ENCODE measurements at regions not wholly inside any gene's neighbourhood (a gene's known extent, or its start where the extent isn't known, plus 50 kb on each side); places are given as distances from the start of the nearest gene placed in this dataset.

- Histone ChIP-seq H3K18ac (ENCODE audit: low read length) (no peak overlapping the region), H3K27me3 (ENCODE audit: insufficient read depth, low read length) (no peaks in the 10 kb centered on the region), H4K8ac (ENCODE audit: low read depth, low read length) (no peak overlapping the region), H3K23ac (ENCODE audit: low read length) (no peak overlapping the region), H3K36me3 (ENCODE audit: control insufficient read depth in 1 of 2, insufficient read depth in 2 of 2, low read length in 2 of 2) (no peaks in the 10 kb centered on the region), H3K79me2 (ENCODE audit: control insufficient read depth, insufficient read depth, low read length, poor library complexity) (peaks cover 2% of the 10 kb centered on the region), H2BK5ac (ENCODE audit: low read depth, low read length, poor library complexity) (no peak overlapping the region), H3K9me3 (ENCODE audit: insufficient read depth, low read depth, low read length) (no peaks in the 10 kb centered on the region), H4K12ac (ENCODE audit: low read depth, low read length) (peak overlapping the region; percentile 44), H3K27ac (ENCODE audit: low read depth, low read length) (no peak overlapping the region), H3K4me1 (ENCODE audit: control insufficient read depth in 1 of 2, insufficient read depth in 2 of 2, low read length in 2 of 2) (peaks cover 0 to 2% of the 10 kb centered on the region in 2 experiments), H2BK120ac (ENCODE audit: insufficient read depth, low read length, poor library complexity) (no peak overlapping the region), H2AK5ac (ENCODE audit: low read length) (no peak overlapping the region), H3K4me3 (ENCODE audit: low read depth, low read length) (no peak overlapping the region), H3K79me1 (ENCODE audit: low read length) (no peaks in the 10 kb centered on the region), H3K4me2 (ENCODE audit: low read length) (no peak overlapping the region), H2BK12ac (ENCODE audit: low read length) (no peak overlapping the region), H3K4ac (ENCODE audit: low read depth, low read length) (no peak overlapping the region), H3K14ac (ENCODE audit: low read length) (no peak overlapping the region), H2AFZ (ENCODE audit: insufficient read depth, low read length, poor library complexity) (no peak overlapping the region), H4K91ac (ENCODE audit: low read depth, low read length) (no peak overlapping the region), H3K9ac (ENCODE audit: low read length) (no peak overlapping the region)
- WGBS (ENCODE audit: extremely low coverage, insufficient coverage, insufficient read length), result no CpG with 5 or more reads among the region's 9 CpGs
- no peak for DNase-seq
These were observed 213.1 kb upstream of the SYNDIG1 start for GRCh38 chr20:24256307-24256706.

GRCh38 chr20:24254480-24254879 lies 214.9 kb upstream of the SYNDIG1 start:
- no peak overlapping the region for H2BK5ac ChIP-seq (ENCODE audit: low read depth, low read length, poor library complexity)
- no peak overlapping the region for H3K4me3 ChIP-seq (ENCODE audit: low read depth, low read length)
- no peaks in the 10 kb centered on the region for H3K4me1 ChIP-seq (ENCODE audit: control insufficient read depth in 1 of 2, insufficient read depth in 2 of 2, low read length in 2 of 2)
- no peak overlapping the region for H3K9ac ChIP-seq (ENCODE audit: low read length)
- no peaks in the 10 kb centered on the region for H3K9me3 ChIP-seq (ENCODE audit: insufficient read depth, low read depth, low read length)
- WGBS (ENCODE audit: extremely low coverage, insufficient coverage, insufficient read length), result no CpG with 5 or more reads among the region's 3 CpGs
- no peak overlapping the region for H3K23ac ChIP-seq (ENCODE audit: low read length)
- H4K12ac ChIP-seq (ENCODE audit: low read depth, low read length), result no peak overlapping the region
- peaks cover 2% of the 10 kb centered on the region for H3K79me2 ChIP-seq (ENCODE audit: control insufficient read depth, insufficient read depth, low read length, poor library complexity)
- no peak overlapping the region for H4K91ac ChIP-seq (ENCODE audit: low read depth, low read length)
- H3K14ac ChIP-seq (ENCODE audit: low read length), result no peak overlapping the region
- no peak overlapping the region for H2AFZ ChIP-seq (ENCODE audit: insufficient read depth, low read length, poor library complexity)
- no peaks in the 10 kb centered on the region for H3K27me3 ChIP-seq (ENCODE audit: insufficient read depth, low read length)
- no peak overlapping the region for H2BK12ac ChIP-seq (ENCODE audit: low read length)
- no peak overlapping the region for H3K4me2 ChIP-seq (ENCODE audit: low read length)
- no peak overlapping the region for H4K8ac ChIP-seq (ENCODE audit: low read depth, low read length)
- no peak overlapping the region for H2BK120ac ChIP-seq (ENCODE audit: insufficient read depth, low read length, poor library complexity)
- no peak overlapping the region for H2AK5ac ChIP-seq (ENCODE audit: low read length)
- DNase-seq, result no peak
- H3K27ac ChIP-seq (ENCODE audit: low read depth, low read length), result no peak overlapping the region
- H3K18ac ChIP-seq (ENCODE audit: low read length), result no peak overlapping the region
- no peaks in the 10 kb centered on the region for H3K79me1 ChIP-seq (ENCODE audit: low read length)
- H3K4ac ChIP-seq (ENCODE audit: low read depth, low read length), result no peak overlapping the region
- no peaks in the 10 kb centered on the region for H3K36me3 ChIP-seq (ENCODE audit: control insufficient read depth in 1 of 2, insufficient read depth in 2 of 2, low read length in 2 of 2)

- Histone ChIP-seq H3K79me2 (ENCODE audit: control insufficient read depth, insufficient read depth, low read length, poor library complexity) (peaks cover 2% of the 10 kb centered on the region), H4K12ac (ENCODE audit: low read depth, low read length) (no peak overlapping the region), H3K79me1 (ENCODE audit: low read length) (no peaks in the 10 kb centered on the region), H3K9me3 (ENCODE audit: insufficient read depth, low read depth, low read length) (peaks cover 4% of the 10 kb centered on the region), H4K91ac (ENCODE audit: low read depth, low read length) (no peak overlapping the region), H3K14ac (ENCODE audit: low read length) (no peak overlapping the region), H2BK12ac (ENCODE audit: low read length) (no peak overlapping the region), H2BK5ac (ENCODE audit: low read depth, low read length, poor library complexity) (no peak overlapping the region), H3K23ac (ENCODE audit: low read length) (no peak overlapping the region), H3K36me3 (ENCODE audit: control insufficient read depth in 1 of 2, insufficient read depth in 2 of 2, low read length in 2 of 2) (no peaks in the 10 kb centered on the region), H3K4ac (ENCODE audit: low read depth, low read length) (no peak overlapping the region), H4K8ac (ENCODE audit: low read depth, low read length) (no peak overlapping the region), H3K4me3 (ENCODE audit: low read depth, low read length) (no peak overlapping the region), H3K4me1 (ENCODE audit: control insufficient read depth in 1 of 2, insufficient read depth in 2 of 2, low read length in 2 of 2) (no peaks in the 10 kb centered on the region), H2AK5ac (ENCODE audit: low read length) (no peak overlapping the region), H3K27me3 (ENCODE audit: insufficient read depth, low read length) (no peaks in the 10 kb centered on the region), H3K27ac (ENCODE audit: low read depth, low read length) (no peak overlapping the region), H3K4me2 (ENCODE audit: low read length) (no peak overlapping the region), H3K9ac (ENCODE audit: low read length) (no peak overlapping the region), H2AFZ (ENCODE audit: insufficient read depth, low read length, poor library complexity) (no peak overlapping the region), H3K18ac (ENCODE audit: low read length) (no peak overlapping the region), H2BK120ac (ENCODE audit: insufficient read depth, low read length, poor library complexity) (no peak overlapping the region)
- DNase-seq, result no peak
- WGBS (ENCODE audit: extremely low coverage, insufficient coverage, insufficient read length), result no CpG with 5 or more reads among the region's 6 CpGs
These were observed 216.1 kb upstream of the SYNDIG1 start for GRCh38 chr20:24253321-24253720.

- no peak overlapping the region for H2BK12ac ChIP-seq (ENCODE audit: low read length)
- no peak for DNase-seq
- peaks cover 11% of the 10 kb centered on the region for H3K9me3 ChIP-seq (ENCODE audit: insufficient read depth, low read depth, low read length)
- no CpG with 5 or more reads among the region's 2 CpGs for WGBS (ENCODE audit: extremely low coverage, insufficient coverage, insufficient read length)
- H2AK5ac ChIP-seq (ENCODE audit: low read length), result no peak overlapping the region
- H2BK120ac ChIP-seq (ENCODE audit: insufficient read depth, low read length, poor library complexity), result no peak overlapping the region
- no peak overlapping the region for H3K18ac ChIP-seq (ENCODE audit: low read length)
- no peak overlapping the region for H3K4me2 ChIP-seq (ENCODE audit: low read length)
- no peaks in the 10 kb centered on the region for H3K79me2 ChIP-seq (ENCODE audit: control insufficient read depth, insufficient read depth, low read length, poor library complexity)
- no peak overlapping the region for H3K27ac ChIP-seq (ENCODE audit: low read depth, low read length)
- H4K91ac ChIP-seq (ENCODE audit: low read depth, low read length), result no peak overlapping the region
- no peak overlapping the region for H3K4me3 ChIP-seq (ENCODE audit: low read depth, low read length)
- no peak overlapping the region for H4K12ac ChIP-seq (ENCODE audit: low read depth, low read length)
- H2BK5ac ChIP-seq (ENCODE audit: low read depth, low read length, poor library complexity), result no peak overlapping the region
- H3K27me3 ChIP-seq (ENCODE audit: insufficient read depth, low read length), result no peaks in the 10 kb centered on the region
- no peak overlapping the region for H2AFZ ChIP-seq (ENCODE audit: insufficient read depth, low read length, poor library complexity)
- H3K4ac ChIP-seq (ENCODE audit: low read depth, low read length), result no peak overlapping the region
- no peak overlapping the region for H4K8ac ChIP-seq (ENCODE audit: low read depth, low read length)
- H3K14ac ChIP-seq (ENCODE audit: low read length), result no peak overlapping the region
- H3K36me3 ChIP-seq (ENCODE audit: control insufficient read depth in 1 of 2, insufficient read depth in 2 of 2, low read length in 2 of 2), result no peaks in the 10 kb centered on the region
- H3K9ac ChIP-seq (ENCODE audit: low read length), result no peak overlapping the region
- no peaks in the 10 kb centered on the region for H3K79me1 ChIP-seq (ENCODE audit: low read length)
- no peaks in the 10 kb centered on the region for H3K4me1 ChIP-seq (ENCODE audit: control insufficient read depth in 1 of 2, insufficient read depth in 2 of 2, low read length in 2 of 2)
- H3K23ac ChIP-seq (ENCODE audit: low read length), result no peak overlapping the region
These were observed 224.3 kb upstream of the SYNDIG1 start for GRCh38 chr20:24245094-24245493.

Data from trophoblast cell (in vitro differentiated cells and primary cell).